ENCODE measurements at regions not wholly inside any gene's neighbourhood (a gene's known extent, or its start where the extent isn't known, plus 50 kb on each side); places are given as distances from the start of the nearest gene placed in this dataset.

DNA sequence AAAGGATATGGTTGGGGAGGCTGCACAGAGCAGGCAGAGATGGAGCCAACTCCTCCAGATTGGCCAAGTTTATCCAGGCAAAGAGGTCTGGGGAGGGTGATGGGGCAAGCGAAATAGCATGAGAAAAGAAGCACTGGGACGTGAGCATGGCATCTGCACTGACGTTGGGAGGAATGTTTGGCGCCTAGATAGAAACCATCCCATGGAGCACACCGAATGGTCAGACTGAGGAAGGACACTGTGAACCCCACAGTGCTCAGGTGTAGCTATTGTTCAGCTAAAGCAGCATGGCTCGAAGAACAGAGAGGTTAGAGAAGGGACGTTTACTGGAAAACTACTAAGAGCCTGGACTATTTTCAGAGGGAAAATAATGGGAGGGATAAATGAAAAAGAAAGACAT is 387.1 kb downstream of the EMP1 start:
- no peaks in the 10 kb centered on the region for H3K9me3 ChIP-seq (ENCODE audit: control insufficient read depth in 5 of 5, low read length in 5 of 5)
- H3K27ac ChIP-seq (ENCODE audit: low read depth, low read length): no peak overlapping the region
- no peaks in the 10 kb centered on the region for H3K4me1 ChIP-seq (ENCODE audit: control insufficient read depth in 5 of 5, insufficient read depth in 5 of 5, low read length in 5 of 5)
- no peak overlapping the region for H3K9ac ChIP-seq (ENCODE audit: low read length in 5 of 5)
- H3K4me3 ChIP-seq (ENCODE audit: low read depth in 1 of 5, low read length in 5 of 5): no peak overlapping the region
- H3K36me3 ChIP-seq (ENCODE audit: control insufficient read depth in 5 of 5, insufficient read depth in 5 of 5, low read length in 5 of 5): no peaks in the 10 kb centered on the region
- no peaks in the 10 kb centered on the region for H3K27me3 ChIP-seq (ENCODE audit: control insufficient read depth in 5 of 5, insufficient read depth in 4 of 5, low read length in 5 of 5)

DNA sequence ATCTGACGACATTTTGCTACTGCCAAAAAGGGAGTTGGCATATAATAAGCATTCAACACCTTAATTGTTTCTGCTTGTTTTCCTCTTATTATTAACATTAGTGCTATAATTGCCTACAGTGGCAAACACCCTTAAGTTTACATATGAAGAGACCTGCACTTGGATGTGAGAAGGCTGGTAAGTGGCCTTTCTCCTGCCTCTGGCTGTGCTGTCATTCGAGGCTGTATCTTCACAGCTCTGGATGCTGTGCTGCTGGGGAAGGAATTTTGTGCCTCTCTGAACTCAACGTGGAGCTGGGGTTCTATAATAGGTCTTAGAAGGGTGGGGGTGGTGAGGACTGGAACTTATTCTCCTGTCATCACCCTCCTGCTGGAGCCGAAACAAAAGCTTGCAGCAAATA is 385.9 kb downstream of the EMP1 start:
- H3K4me3 ChIP-seq (ENCODE audit: low read depth in 1 of 5, low read length in 5 of 5): no peak overlapping the region
- no peaks in the 10 kb centered on the region for H3K4me1 ChIP-seq (ENCODE audit: control insufficient read depth in 5 of 5, insufficient read depth in 5 of 5, low read length in 5 of 5)
- H3K36me3 ChIP-seq (ENCODE audit: control insufficient read depth in 5 of 5, insufficient read depth in 5 of 5, low read length in 5 of 5): no peaks in the 10 kb centered on the region
- H3K27ac ChIP-seq (ENCODE audit: low read depth, low read length): no peak overlapping the region
- no peaks in the 10 kb centered on the region for H3K9me3 ChIP-seq (ENCODE audit: control insufficient read depth in 5 of 5, low read length in 5 of 5)
- H3K9ac ChIP-seq (ENCODE audit: low read length in 5 of 5): no peak overlapping the region
- H3K27me3 ChIP-seq (ENCODE audit: control insufficient read depth in 5 of 5, insufficient read depth in 4 of 5, low read length in 5 of 5): no peaks in the 10 kb centered on the region

DNA sequence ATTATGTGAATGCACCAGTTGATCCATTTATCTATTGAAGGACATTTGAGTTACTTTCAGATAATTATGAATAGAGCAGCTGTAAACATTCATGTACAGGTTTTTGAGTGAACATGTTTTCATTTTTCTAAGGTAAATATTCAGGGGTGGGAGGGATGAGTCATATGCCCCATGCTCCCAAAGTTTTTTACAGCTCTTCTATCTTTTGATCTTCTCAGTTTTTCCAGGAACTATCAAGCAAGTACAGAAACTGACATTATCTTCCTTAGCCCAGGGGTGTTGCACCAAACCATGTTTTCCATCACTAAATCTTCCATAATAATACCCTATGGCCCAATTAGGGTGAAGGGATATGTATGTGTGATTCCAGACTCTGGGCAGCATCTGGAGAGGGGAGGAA is 384.5 kb downstream of the EMP1 start:
- H3K9me3 ChIP-seq (ENCODE audit: control insufficient read depth in 5 of 5, low read length in 5 of 5): no peaks in the 10 kb centered on the region
- no peak overlapping the region for H3K4me3 ChIP-seq (ENCODE audit: low read depth in 1 of 5, low read length in 5 of 5)
- H3K36me3 ChIP-seq (ENCODE audit: control insufficient read depth in 5 of 5, insufficient read depth in 5 of 5, low read length in 5 of 5): no peaks in the 10 kb centered on the region
- no peak overlapping the region for H3K9ac ChIP-seq (ENCODE audit: low read length in 5 of 5)
- H3K27me3 ChIP-seq (ENCODE audit: control insufficient read depth in 5 of 5, insufficient read depth in 4 of 5, low read length in 5 of 5): no peaks in the 10 kb centered on the region
- H3K27ac ChIP-seq (ENCODE audit: low read depth, low read length): no peak overlapping the region
- H3K4me1 ChIP-seq (ENCODE audit: control insufficient read depth in 5 of 5, insufficient read depth in 5 of 5, low read length in 5 of 5): no peaks in the 10 kb centered on the region

DNA sequence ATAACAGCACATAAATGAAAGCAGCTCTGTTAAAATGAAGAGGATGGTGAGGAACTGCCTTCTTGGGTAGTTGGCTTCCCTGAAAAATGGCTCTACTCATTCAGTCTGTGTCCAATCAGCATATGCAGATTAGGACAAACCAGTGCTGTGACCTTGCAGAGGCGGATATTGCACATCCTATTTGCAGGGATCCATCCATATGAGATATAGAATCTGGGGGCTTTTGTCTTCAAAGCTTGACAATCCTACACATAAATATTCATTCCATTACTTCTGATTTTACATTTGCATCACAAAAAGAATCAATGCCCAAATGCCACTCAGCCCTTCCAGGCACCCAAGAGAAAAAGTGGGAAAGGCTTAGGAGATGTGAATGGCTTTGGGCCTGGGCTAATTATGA is 383.7 kb downstream of the EMP1 start:
- H3K36me3 ChIP-seq (ENCODE audit: control insufficient read depth in 5 of 5, insufficient read depth in 5 of 5, low read length in 5 of 5): no peaks in the 10 kb centered on the region
- no peak overlapping the region for H3K27ac ChIP-seq (ENCODE audit: low read depth, low read length)
- H3K27me3 ChIP-seq (ENCODE audit: control insufficient read depth in 5 of 5, insufficient read depth in 4 of 5, low read length in 5 of 5): no peaks in the 10 kb centered on the region
- no peaks in the 10 kb centered on the region for H3K4me1 ChIP-seq (ENCODE audit: control insufficient read depth in 5 of 5, insufficient read depth in 5 of 5, low read length in 5 of 5)
- H3K9ac ChIP-seq (ENCODE audit: low read length in 5 of 5): no peak overlapping the region
- H3K9me3 ChIP-seq (ENCODE audit: control insufficient read depth in 5 of 5, low read length in 5 of 5): no peaks in the 10 kb centered on the region
- H3K4me3 ChIP-seq (ENCODE audit: low read depth in 1 of 5, low read length in 5 of 5): no peak overlapping the region

DNA sequence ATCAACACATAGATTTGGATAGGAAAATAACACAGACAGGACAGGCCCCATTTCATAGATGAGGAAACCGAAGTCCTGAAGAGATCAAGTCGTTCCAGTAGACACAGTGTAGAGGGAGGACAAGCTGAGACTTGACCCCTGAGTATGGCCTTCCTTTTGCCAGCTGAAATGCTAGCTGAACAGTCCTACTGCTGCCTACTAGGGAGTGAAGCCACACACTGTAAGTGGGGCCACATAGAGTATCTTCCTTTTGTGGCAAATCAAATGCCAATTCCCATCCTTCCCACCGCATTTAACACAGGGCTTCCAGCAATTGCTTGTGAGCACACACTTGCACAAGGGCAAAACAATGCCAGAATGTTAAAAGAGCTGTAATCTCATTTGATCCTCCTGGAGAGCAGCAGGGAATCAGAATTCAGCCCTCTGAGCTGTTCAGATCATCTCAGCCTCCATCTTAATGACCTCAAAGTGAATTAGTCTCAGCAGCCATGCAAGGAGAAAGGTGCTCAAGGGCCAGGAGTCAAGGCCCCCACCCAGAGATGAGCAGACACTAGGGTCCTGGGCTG is 380.5 kb downstream of the EMP1 start:
- Histone ChIP-seq H3K27me3 (ENCODE audit: control insufficient read depth in 5 of 5, insufficient read depth in 4 of 5, low read length in 5 of 5) (no peaks in the 10 kb centered on the region), H3K27ac (ENCODE audit: low read depth, low read length) (no peak overlapping the region), H3K4me3 (ENCODE audit: low read depth in 1 of 5, low read length in 5 of 5) (no peak overlapping the region), H3K36me3 (ENCODE audit: control insufficient read depth in 5 of 5, insufficient read depth in 5 of 5, low read length in 5 of 5) (no peaks in the 10 kb centered on the region), H3K9me3 (ENCODE audit: control insufficient read depth in 5 of 5, low read length in 5 of 5) (no peaks in the 10 kb centered on the region), H3K9ac (ENCODE audit: low read length in 5 of 5) (no peak overlapping the region), H3K4me1 (ENCODE audit: control insufficient read depth in 5 of 5, insufficient read depth in 5 of 5, low read length in 5 of 5) (no peaks in the 10 kb centered on the region)

DNA sequence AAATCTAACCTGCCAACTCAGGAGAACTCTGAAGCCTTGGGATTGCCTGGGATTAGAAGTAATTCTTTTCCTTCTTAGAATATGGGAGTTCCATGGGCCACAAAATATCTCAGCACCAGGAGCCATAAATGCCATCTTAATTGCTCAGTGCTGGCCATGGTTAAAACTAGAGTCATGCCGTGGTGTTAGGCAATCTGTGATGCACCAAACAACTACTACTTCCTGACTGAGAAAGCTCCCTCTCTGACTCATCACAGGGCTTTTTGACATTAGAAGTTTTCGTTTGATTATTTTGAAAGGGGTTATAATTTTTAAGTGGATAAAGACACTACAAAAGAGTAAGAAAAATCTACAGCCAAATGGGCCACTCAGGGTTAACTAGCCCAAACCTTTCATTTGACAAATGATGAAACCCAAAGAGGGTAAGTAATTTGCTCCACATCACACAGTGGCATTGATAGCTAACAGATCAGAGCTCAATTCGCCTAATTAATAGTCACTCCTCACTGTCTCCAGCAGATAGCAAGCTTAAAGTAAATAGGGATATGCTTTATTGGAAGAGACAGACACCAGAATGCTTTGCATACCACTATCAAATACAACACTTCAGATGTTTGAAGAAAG is 377.3 kb downstream of the EMP1 start:
- H3K4me3 ChIP-seq (ENCODE audit: low read depth in 1 of 5, low read length in 5 of 5): no peak overlapping the region
- H3K27me3 ChIP-seq (ENCODE audit: control insufficient read depth in 5 of 5, insufficient read depth in 4 of 5, low read length in 5 of 5): no peaks in the 10 kb centered on the region
- no peaks in the 10 kb centered on the region for H3K9me3 ChIP-seq (ENCODE audit: control insufficient read depth in 5 of 5, low read length in 5 of 5)
- no peaks in the 10 kb centered on the region for H3K36me3 ChIP-seq (ENCODE audit: control insufficient read depth in 5 of 5, insufficient read depth in 5 of 5, low read length in 5 of 5)
- no peak overlapping the region for H3K9ac ChIP-seq (ENCODE audit: low read length in 5 of 5)
- H3K4me1 ChIP-seq (ENCODE audit: control insufficient read depth in 5 of 5, insufficient read depth in 5 of 5, low read length in 5 of 5): peaks cover 0 to 20% (median 3%) of the 10 kb centered on the region in 5 donors
- no peak overlapping the region for H3K27ac ChIP-seq (ENCODE audit: low read depth, low read length)

DNA sequence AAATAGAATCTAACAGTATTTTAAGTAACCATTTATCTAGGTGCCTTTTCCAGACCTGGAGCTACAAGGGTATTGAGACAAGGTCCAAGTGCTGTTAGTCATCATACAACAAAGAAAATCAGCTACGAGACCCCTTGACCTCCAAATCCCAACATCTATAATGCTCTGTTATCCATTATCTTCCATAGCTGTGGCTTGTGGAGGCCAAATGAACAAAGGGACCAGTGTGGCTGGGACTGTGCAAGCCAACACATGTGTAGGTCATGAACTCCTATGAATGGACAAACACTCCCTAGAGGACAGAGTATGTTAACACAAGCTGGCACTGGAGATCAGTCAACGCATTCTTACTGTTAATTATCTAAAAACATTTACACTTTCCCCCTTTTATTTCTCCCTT is 374.5 kb downstream of the EMP1 start:
- H3K4me3 ChIP-seq (ENCODE audit: low read depth in 1 of 5, low read length in 5 of 5): no peak overlapping the region
- H3K4me1 ChIP-seq (ENCODE audit: control insufficient read depth in 5 of 5, insufficient read depth in 5 of 5, low read length in 5 of 5): peaks cover 0 to 20% (median 3%) of the 10 kb centered on the region in 5 donors
- H3K27me3 ChIP-seq (ENCODE audit: control insufficient read depth in 5 of 5, insufficient read depth in 4 of 5, low read length in 5 of 5): no peaks in the 10 kb centered on the region
- H3K36me3 ChIP-seq (ENCODE audit: control insufficient read depth in 5 of 5, insufficient read depth in 5 of 5, low read length in 5 of 5): no peaks in the 10 kb centered on the region
- no peak overlapping the region for H3K9ac ChIP-seq (ENCODE audit: low read length in 5 of 5)
- H3K9me3 ChIP-seq (ENCODE audit: control insufficient read depth in 5 of 5, low read length in 5 of 5): no peaks in the 10 kb centered on the region
- no peak overlapping the region for H3K27ac ChIP-seq (ENCODE audit: low read depth, low read length)

DNA sequence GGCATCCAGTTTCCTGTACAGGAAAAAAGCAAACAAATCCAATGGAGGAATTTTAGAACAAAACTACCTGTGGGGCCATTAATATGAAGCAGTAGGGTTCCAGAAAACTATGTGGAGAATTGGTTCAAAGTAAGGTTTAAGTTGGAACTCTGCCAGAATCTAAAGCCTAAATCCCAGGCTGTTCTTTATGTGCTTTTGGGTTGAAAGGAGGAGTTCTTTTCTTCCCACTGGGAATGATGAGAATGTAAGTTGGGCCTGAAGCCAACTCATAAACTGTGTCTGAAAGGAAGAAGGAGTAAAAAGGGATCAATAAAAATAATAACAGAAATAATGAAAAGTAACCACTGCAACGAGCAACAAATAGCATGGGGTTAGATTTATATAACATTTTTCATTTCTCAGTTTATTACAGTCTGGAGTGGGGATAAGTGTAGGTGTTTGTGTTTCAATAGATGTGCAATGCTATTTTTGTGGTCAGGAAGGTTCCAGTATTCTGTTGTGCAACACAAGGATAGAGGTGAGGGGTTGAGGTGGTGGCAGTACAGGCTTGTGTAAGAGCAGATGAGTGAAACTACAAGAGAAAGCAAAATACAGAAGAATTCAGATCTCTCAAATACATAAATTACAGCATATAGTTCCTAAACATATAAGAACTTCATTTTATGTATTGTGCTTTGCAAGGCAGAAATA is 373.6 kb downstream of the EMP1 start:
- Histone ChIP-seq H3K4me1 (ENCODE audit: control insufficient read depth in 5 of 5, insufficient read depth in 5 of 5, low read length in 5 of 5) (peaks cover 0 to 20% (median 3%) of the 10 kb centered on the region in 5 donors), H3K36me3 (ENCODE audit: control insufficient read depth in 5 of 5, insufficient read depth in 5 of 5, low read length in 5 of 5) (no peaks in the 10 kb centered on the region), H3K9ac (ENCODE audit: low read length in 5 of 5) (no peak overlapping the region), H3K27ac (ENCODE audit: low read depth, low read length) (no peak overlapping the region), H3K4me3 (ENCODE audit: low read depth in 1 of 5, low read length in 5 of 5) (no peak overlapping the region), H3K27me3 (ENCODE audit: control insufficient read depth in 5 of 5, insufficient read depth in 4 of 5, low read length in 5 of 5) (no peaks in the 10 kb centered on the region), H3K9me3 (ENCODE audit: control insufficient read depth in 5 of 5, low read length in 5 of 5) (no peaks in the 10 kb centered on the region)

DNA sequence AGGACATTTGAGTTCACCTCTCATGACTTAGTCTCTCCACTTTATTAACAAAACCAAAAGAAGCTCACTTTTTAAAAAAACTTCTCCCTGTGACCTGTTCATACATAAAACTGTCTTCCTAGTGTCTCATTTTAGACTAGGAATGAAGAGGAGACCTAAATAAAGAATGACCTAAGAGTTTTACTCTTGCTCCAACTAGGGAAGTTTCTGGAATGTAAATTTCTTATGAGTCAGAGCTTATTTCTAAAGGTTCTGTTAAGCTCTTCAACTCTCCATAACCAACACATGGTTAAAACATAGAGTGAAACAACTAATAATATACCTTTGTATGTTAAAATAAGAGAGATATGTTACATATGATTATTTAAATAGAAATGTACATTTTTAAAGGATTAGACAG is 369.8 kb downstream of the EMP1 start:
- no peak overlapping the region for H3K27ac ChIP-seq (ENCODE audit: low read depth, low read length)
- H3K36me3 ChIP-seq (ENCODE audit: control insufficient read depth in 5 of 5, insufficient read depth in 5 of 5, low read length in 5 of 5): peaks cover 0 to 5% (median 3%) of the 10 kb centered on the region in 5 donors
- H3K4me1 ChIP-seq (ENCODE audit: control insufficient read depth in 5 of 5, insufficient read depth in 5 of 5, low read length in 5 of 5): peaks cover 0 to 20% (median 8%) of the 10 kb centered on the region in 5 donors
- no peaks in the 10 kb centered on the region for H3K9me3 ChIP-seq (ENCODE audit: control insufficient read depth in 5 of 5, low read length in 5 of 5)
- no peak overlapping the region for H3K4me3 ChIP-seq (ENCODE audit: low read depth in 1 of 5, low read length in 5 of 5)
- no peaks in the 10 kb centered on the region for H3K27me3 ChIP-seq (ENCODE audit: control insufficient read depth in 5 of 5, insufficient read depth in 4 of 5, low read length in 5 of 5)
- no peak overlapping the region for H3K9ac ChIP-seq (ENCODE audit: low read length in 5 of 5)

DNA sequence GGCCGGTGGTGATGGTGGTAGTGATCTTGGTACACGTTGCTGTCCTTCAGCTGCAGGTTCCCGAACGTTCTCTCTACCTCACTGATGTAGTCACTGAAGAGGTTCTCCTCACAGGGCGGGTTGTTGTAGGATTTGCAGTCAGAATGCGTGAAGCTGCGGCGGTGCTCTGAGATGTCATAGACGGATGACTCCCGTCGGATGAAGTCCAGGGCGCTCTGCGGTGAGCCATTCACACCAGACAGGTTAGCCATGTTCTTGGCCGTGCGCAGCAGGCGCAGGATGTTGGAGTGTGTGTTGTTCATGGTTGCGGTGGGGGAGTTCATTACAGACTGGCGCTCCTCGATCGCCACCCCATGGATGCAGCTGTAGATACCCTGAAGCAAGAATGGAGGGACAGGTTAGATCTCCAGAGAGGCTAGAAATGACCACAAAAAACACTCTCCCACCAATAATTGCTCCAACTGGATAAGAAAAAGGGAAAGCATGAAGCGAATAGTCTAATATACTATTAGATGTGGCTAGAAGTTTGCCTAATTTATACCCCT is 367.8 kb downstream of the EMP1 start:
- H3K4me3 ChIP-seq (ENCODE audit: low read depth in 1 of 5, low read length in 5 of 5): no peak overlapping the region
- no peaks in the 10 kb centered on the region for H3K9me3 ChIP-seq (ENCODE audit: control insufficient read depth in 5 of 5, low read length in 5 of 5)
- peaks cover 0 to 5% (median 3%) of the 10 kb centered on the region in 5 donors for H3K36me3 ChIP-seq (ENCODE audit: control insufficient read depth in 5 of 5, insufficient read depth in 5 of 5, low read length in 5 of 5)
- peaks cover 0 to 9% (median 3%) of the 10 kb centered on the region in 5 donors for H3K4me1 ChIP-seq (ENCODE audit: control insufficient read depth in 5 of 5, insufficient read depth in 5 of 5, low read length in 5 of 5)
- no peak overlapping the region for H3K27ac ChIP-seq (ENCODE audit: low read depth, low read length)
- no peak overlapping the region for H3K9ac ChIP-seq (ENCODE audit: low read length in 5 of 5)
- H3K27me3 ChIP-seq (ENCODE audit: control insufficient read depth in 5 of 5, insufficient read depth in 4 of 5, low read length in 5 of 5): no peaks in the 10 kb centered on the region

Measured in subcutaneous abdominal adipose tissue (tissue), 5 donors.